K562 (cell line): ENCODE measurements at regions not wholly inside any gene's neighbourhood (a gene's known extent, or its start where the extent isn't known, plus 50 kb on each side); places are given as distances from the start of the nearest gene placed in this dataset.

ENCODE experiments used
- ATF7 ChIP-seq: fragments of 450-650 bp; IDR thresholded peaks from 2 replicates; pipeline ENCODE4 v1.7.1; 2014; ENCODE audit warnings: mild to moderate bottlenecking, moderate library complexity
- CHAMP1 ChIP-seq: fragments of 450-650 bp; IDR thresholded peaks from 2 replicates; pipeline ENCODE4 v1.6.1; 2016; ENCODE audit warnings: mild to moderate bottlenecking
- CREM ChIP-seq: IDR thresholded peaks from 2 replicates; pipeline ENCODE4 v1.6.1; 2014; ENCODE audit warnings: antibody characterized with exemption, low read depth
- CTBP1 ChIP-seq: fragments of 450-650 bp; IDR thresholded peaks from 2 replicates; pipeline ENCODE4 v1.6.1; 2016; ENCODE audit warnings: borderline replicate concordance
- ELF1 ChIP-seq: fragments of 200-800 bp; sonication (Bioruptor generic); IDR thresholded peaks from 2 replicates; pipeline ENCODE4 v1.6.1; 2016; ENCODE audit warnings: missing genetic modification characterization, missing compliant biosample characterization
- ELF4 ChIP-seq: fragments of 450-650 bp; formaldehyde crosslinking; IDR thresholded peaks from 2 replicates; pipeline ENCODE4 v1.4.0; 2022; ENCODE audit warnings: missing genetic modification characterization
- JUN ChIP-seq, 2 experiments: sonication (generic) in 1 of 2; formaldehyde crosslinking in 1 of 2; IDR thresholded peaks; 2 replicates each; pipeline versions ENCODE4 v1.6.1 to v1.8.0; 2012 to 2022; ENCODE audit warnings: borderline replicate concordance in 2 of 2, mild to moderate bottlenecking in 2 of 2, improper control_type of control experiment in 1 of 2, low read depth in 1 of 2, low read length in 1 of 2, missing genetic modification reagents in 1 of 2
- KLF10 ChIP-seq: fragments of 250-450 bp; sonication (Bioruptor Pico); IDR thresholded peaks from 2 replicates; pipeline ENCODE4 v1.6.1; 2021; ENCODE audit warnings: matching md5 sums
- RAD51 ChIP-seq: fragments of 450-650 bp; IDR thresholded peaks from 2 replicates; pipeline ENCODE4 v1.7.1; 2016; ENCODE audit warnings: low read depth, mild to moderate bottlenecking, borderline replicate concordance
- RCOR1 ChIP-seq, 2 experiments: IDR thresholded peaks; 2 replicates each; pipeline ENCODE4 v1.6.1; 2012; ENCODE audit warnings: low read depth in 2 of 2, low read length in 2 of 2, borderline replicate concordance in 1 of 2, improper control_type of control experiment in 1 of 2
- TBP ChIP-seq: optimal IDR thresholded peaks from 2 replicates; pipeline ENCODE3; 2011; ENCODE audit warnings: low read depth, low read length, improper control_type of control experiment
- ZNF280A ChIP-seq: fragments of 450-650 bp; IDR thresholded peaks from 2 replicates; pipeline ENCODE4 v1.6.1; 2018; ENCODE audit warnings: mild to moderate bottlenecking, low read depth; ENCODE audit not compliant: partially characterized antibody
- TF ChIP-seq, protein P1 (sequence below): sonication (generic); formaldehyde crosslinking; IDR thresholded peaks from 2 replicates; pipeline ENCODE4 v1.8.1; 2023; ENCODE audit warnings: mild to moderate bottlenecking, missing genetic modification reagents
- TF ChIP-seq, protein P2 (sequence below), 2 experiments: fragments of 450-650 bp; conservative IDR thresholded peaks; 2 replicates each; pipeline ENCODE4 v1.6.1; 2017; ENCODE audit warnings: mild to moderate bottlenecking in 2 of 2, moderate library complexity in 2 of 2
- TF ChIP-seq, protein P3 (sequence below), 2 experiments: IDR thresholded peaks; 2 replicates each; pipeline ENCODE4 v1.6.1; 2011; ENCODE audit warnings: borderline replicate concordance in 1 of 2, control low read depth in 1 of 2, low read depth in 1 of 2, low read length in 1 of 2, mild to moderate bottlenecking in 1 of 2, mixed read lengths in 1 of 2, moderate library complexity in 1 of 2; ENCODE audit not compliant: insufficient read depth in 1 of 2, insufficient read length in 1 of 2, poor library complexity in 1 of 2, severe bottlenecking in 1 of 2; ENCODE audit errors: extremely low read depth in 1 of 2
- TF ChIP-seq, protein P4 (sequence below): fragments of 250-450 bp; sonication (Bioruptor Pico); IDR thresholded peaks from 2 replicates; pipeline ENCODE4 v1.4.0; 2020; ENCODE audit warnings: mild to moderate bottlenecking, moderate library complexity

GRCh38 chr6:28764014-28764723 is 159.6 kb downstream of the TRIM27 start (continued):
- TF ChIP-seq, protein P1, sequence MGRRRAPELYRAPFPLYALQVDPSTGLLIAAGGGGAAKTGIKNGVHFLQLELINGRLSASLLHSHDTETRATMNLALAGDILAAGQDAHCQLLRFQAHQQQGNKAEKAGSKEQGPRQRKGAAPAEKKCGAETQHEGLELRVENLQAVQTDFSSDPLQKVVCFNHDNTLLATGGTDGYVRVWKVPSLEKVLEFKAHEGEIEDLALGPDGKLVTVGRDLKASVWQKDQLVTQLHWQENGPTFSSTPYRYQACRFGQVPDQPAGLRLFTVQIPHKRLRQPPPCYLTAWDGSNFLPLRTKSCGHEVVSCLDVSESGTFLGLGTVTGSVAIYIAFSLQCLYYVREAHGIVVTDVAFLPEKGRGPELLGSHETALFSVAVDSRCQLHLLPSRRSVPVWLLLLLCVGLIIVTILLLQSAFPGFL = peak; percentile 91; the same call in 1 of the 2 replicates
- TF ChIP-seq RAD51 = peak; percentile 44; the same call in 1 of the 2 replicates
- peak; percentile 91 for TF ChIP-seq ATF7
- TF ChIP-seq RCOR1 (IDR thresholded peaks at IDR 0.05; ENCODE audit: borderline replicate concordance in 1 of 2, low read depth in 2 of 2, low read length in 2 of 2) = peak in 1 of 2 experiments; percentile 93; a peak in 2 of 4 replicates
- peak; percentile 67; the same call in 1 of the 2 replicates for TF ChIP-seq CHAMP1
- TF ChIP-seq CREM = peak; percentile 41
- no peak for TF ChIP-seq ELF4 (CRISPR knock-in tag)
- TF ChIP-seq TBP = peak; percentile 97
- TF ChIP-seq, protein P2, sequence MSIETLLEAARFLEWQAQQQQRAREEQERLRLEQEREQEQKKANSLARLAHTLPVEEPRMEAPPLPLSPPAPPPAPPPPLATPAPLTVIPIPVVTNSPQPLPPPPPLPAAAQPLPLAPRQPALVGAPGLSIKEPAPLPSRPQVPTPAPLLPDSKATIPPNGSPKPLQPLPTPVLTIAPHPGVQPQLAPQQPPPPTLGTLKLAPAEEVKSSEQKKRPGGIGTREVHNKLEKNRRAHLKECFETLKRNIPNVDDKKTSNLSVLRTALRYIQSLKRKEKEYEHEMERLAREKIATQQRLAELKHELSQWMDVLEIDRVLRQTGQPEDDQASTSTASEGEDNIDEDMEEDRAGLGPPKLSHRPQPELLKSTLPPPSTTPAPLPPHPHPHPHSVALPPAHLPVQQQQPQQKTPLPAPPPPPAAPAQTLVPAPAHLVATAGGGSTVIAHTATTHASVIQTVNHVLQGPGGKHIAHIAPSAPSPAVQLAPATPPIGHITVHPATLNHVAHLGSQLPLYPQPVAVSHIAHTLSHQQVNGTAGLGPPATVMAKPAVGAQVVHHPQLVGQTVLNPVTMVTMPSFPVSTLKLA (conservative IDR thresholded peaks at IDR 0.05) = peak; percentile 83 to 90; a peak in 3 of 4 replicates
- TF ChIP-seq KLF10 = no peak
- TF ChIP-seq CTBP1 = peak; percentile 54; the same call in 1 of the 2 replicates
- TF ChIP-seq ELF1 = peak; percentile 85
- TF ChIP-seq, protein P3, sequence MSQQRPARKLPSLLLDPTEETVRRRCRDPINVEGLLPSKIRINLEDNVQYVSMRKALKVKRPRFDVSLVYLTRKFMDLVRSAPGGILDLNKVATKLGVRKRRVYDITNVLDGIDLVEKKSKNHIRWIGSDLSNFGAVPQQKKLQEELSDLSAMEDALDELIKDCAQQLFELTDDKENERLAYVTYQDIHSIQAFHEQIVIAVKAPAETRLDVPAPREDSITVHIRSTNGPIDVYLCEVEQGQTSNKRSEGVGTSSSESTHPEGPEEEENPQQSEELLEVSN (IDR thresholded peaks at IDR 0.05; ENCODE audit: borderline replicate concordance in 1 of 2, extremely low read depth in 1 of 2, insufficient read depth in 1 of 2, insufficient read length in 1 of 2, low read depth in 1 of 2, low read length in 1 of 2, poor library complexity in 1 of 2, severe bottlenecking in 1 of 2) = peak; percentile 32 to 76
- TF ChIP-seq ZNF280A = no peak
- TF ChIP-seq, protein P4, sequence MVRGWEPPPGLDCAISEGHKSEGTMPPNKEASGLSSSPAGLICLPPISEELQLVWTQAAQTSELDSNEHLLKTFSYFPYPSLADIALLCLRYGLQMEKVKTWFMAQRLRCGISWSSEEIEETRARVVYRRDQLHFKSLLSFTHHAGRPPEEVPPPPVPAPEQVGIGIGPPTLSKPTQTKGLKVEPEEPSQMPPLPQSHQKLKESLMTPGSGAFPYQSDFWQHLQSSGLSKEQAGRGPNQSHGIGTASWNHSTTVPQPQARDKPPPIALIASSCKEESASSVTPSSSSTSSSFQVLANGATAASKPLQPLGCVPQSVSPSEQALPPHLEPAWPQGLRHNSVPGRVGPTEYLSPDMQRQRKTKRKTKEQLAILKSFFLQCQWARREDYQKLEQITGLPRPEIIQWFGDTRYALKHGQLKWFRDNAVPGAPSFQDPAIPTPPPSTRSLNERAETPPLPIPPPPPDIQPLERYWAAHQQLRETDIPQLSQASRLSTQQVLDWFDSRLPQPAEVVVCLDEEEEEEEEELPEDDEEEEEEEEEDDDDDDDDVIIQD (CRISPR knock-in tag) = no peak
- TF ChIP-seq JUN (IDR thresholded peaks at IDR 0.05; ENCODE audit: borderline replicate concordance, low read depth, low read length) = peak; percentile 21; the same call in 1 of the 2 replicates
- TF ChIP-seq JUN (CRISPR knock-in tag; IDR thresholded peaks at IDR 0.05; ENCODE audit: borderline replicate concordance) = no peak
